Esophagus muscularis mucosa (tissue), 4 donors: ENCODE measurements at regions not wholly inside any gene's neighbourhood (a gene's known extent, or its start where the extent isn't known, plus 50 kb on each side); places are given as distances from the start of the nearest gene placed in this dataset.

Experiments
- DNase-seq: peaks from one replicate; pipeline ENCODE4 v3.0.0-alpha.2; 2017; ENCODE audit errors: extremely low spot score
- H3K27ac ChIP-seq, 4 donors: fragments of 200-600 bp; sonication (generic); replicated peaks in 1 of 4; 1 replicate in 3 of 4; 2 replicates in 1 of 4; pipeline ENCODE4 v1.5.1; 2016 to 2019; ENCODE audit warnings: mild to moderate bottlenecking in 1 of 4
- H3K27me3 ChIP-seq, 4 donors: fragments of 200-600 bp; sonication (generic); one replicate each; pipeline versions ENCODE4 v1.5.1 to v1.6.0; 2016 to 2019
- H3K36me3 ChIP-seq, 4 donors: fragments of 200-600 bp; sonication (generic); one replicate each; pipeline ENCODE4 v1.5.1; 2016 to 2019
- H3K4me1 ChIP-seq, 4 donors: fragments of 200-600 bp; sonication (generic); one replicate each; pipeline ENCODE4 v1.5.1; 2016 to 2019
- H3K4me3 ChIP-seq, 4 donors: fragments of 200-600 bp; sonication (generic); 1 replicate in 2 of 4; 2 replicates in 2 of 4; pipeline ENCODE4 v1.5.1; 2016 to 2019; ENCODE audit warnings: mild to moderate bottlenecking in 4 of 4, moderate library complexity in 1 of 4
- H3K9me3 ChIP-seq, 4 donors: fragments of 200-600 bp; sonication (generic); 1 replicate in 3 of 4; 2 replicates in 1 of 4; pipeline ENCODE4 v1.5.1; 2016 to 2019
- CTCF ChIP-seq, 3 experiments: fragments of 200-600 bp in 2 of 3; fragments of 450-650 bp in 1 of 3; sonication (generic) in 2 of 3; IDR thresholded peaks; one replicate each; pipeline ENCODE4 v1.5.1; 2017 to 2019; ENCODE audit warnings: antibody characterized with exemption in 3 of 3, mild to moderate bottlenecking in 2 of 3, moderate library complexity in 1 of 3
- EP300 ChIP-seq: sonication (generic); formaldehyde crosslinking; IDR thresholded peaks from one replicate; pipeline ENCODE4 v1.6.1; 2017; ENCODE audit warnings: antibody characterized with exemption
- POLR2A ChIP-seq: fragments of 450-650 bp; IDR thresholded peaks from one replicate; pipeline ENCODE4 v1.6.1; 2017; ENCODE audit warnings: antibody characterized with exemption, moderate library complexity, mild to moderate bottlenecking, low read depth
- POLR2AphosphoS5 ChIP-seq, 2 donors: sonication (generic); formaldehyde crosslinking; IDR thresholded peaks; one replicate each; pipeline ENCODE4 v1.6.1; 2017; ENCODE audit warnings: antibody characterized with exemption in 2 of 2
- WGBS: methylation state at CpG from one replicate; pipeline ENCODE4 v1.1.5; 2018; 5-methylcytosine and 5-hydroxymethylcytosine counted together
- intact Hi-C: fragments of 100-400 bp; cut with DNase I; formaldehyde crosslinking; loops from one replicate; pipeline ENCODE4 v1.15.1; 2023

DNA sequence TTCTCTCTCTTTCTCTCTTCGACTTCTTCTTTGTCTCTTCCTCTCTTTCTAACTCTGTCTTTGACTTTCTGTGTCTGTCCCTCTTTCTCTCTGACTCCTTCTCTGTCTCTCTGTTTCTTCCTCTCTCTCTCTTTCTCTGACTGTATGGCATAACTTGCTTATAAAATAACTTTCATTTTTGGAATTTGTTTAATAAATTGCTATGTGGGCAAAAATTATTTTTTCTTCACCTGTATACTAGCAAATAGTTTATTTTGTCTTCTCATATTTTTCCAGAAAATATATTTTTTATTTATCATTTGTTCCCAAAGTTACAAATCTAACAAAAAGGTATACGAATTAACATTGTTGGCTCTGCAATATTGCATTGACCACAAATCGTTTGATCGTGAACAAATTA, 305.7 kb upstream of the FAM98A start:
- H3K9me3 ChIP-seq = peaks cover 0 to 5% (median 0%) of the 10 kb centered on the region in 4 donors
- intact Hi-C loops = no loop called here
- no peaks in the 10 kb centered on the region for H3K27me3 ChIP-seq
- TF ChIP-seq POLR2A = no peak
- no peak for TF ChIP-seq CTCF (IDR thresholded peaks at IDR 0.05)
- TF ChIP-seq POLR2AphosphoS5 (IDR thresholded peaks at IDR 0.05) = no peak
- TF ChIP-seq EP300 = no peak
- no peaks in the 10 kb centered on the region for H3K4me1 ChIP-seq
- no peaks in the 10 kb centered on the region for H3K36me3 ChIP-seq
- H3K27ac ChIP-seq = no peak overlapping the region
- no peak for DNase-seq
- H3K4me3 ChIP-seq = no peak overlapping the region
- WGBS = 90% methylated on average over 4 of the region's 4 CpGs

DNA sequence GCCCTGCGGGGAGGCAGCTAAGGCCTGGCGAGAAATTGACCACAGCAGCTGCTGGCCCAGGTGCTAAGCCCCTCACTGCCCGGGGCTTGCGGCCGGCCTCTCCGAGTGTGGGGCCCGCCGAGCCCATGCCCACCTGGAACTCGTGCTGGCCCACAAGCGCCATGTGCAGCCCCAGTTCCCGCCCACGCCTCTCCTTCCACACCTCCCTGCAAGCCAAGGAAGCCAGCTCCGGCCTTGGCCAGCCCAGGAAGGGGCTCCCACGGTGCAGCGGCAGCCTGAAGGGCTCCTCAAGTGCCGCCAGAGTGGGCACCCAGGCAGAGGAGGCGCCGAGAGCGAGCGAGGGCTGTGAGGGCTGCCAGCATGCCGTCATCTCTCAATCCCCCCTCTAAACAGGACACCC, 304.6 kb upstream of the FAM98A start:
- H3K27ac ChIP-seq = no peak overlapping the region

GRCh38 chr2:33903215-33903614, 304.1 kb upstream of the FAM98A start:
- no peaks in the 10 kb centered on the region for H3K27me3 ChIP-seq
- no peak for DNase-seq
- no peak overlapping the region for H3K27ac ChIP-seq
- TF ChIP-seq CTCF (IDR thresholded peaks at IDR 0.05) = no peak
- no peak for TF ChIP-seq EP300
- no peak for TF ChIP-seq POLR2AphosphoS5 (IDR thresholded peaks at IDR 0.05)
- no peak for TF ChIP-seq POLR2A
- H3K9me3 ChIP-seq = peaks cover 0 to 5% (median 0%) of the 10 kb centered on the region in 4 donors
- no peak overlapping the region for H3K4me3 ChIP-seq
- no peaks in the 10 kb centered on the region for H3K4me1 ChIP-seq
- 100% methylated on average over 10 of the region's 10 CpGs for WGBS
- no peaks in the 10 kb centered on the region for H3K36me3 ChIP-seq
- intact Hi-C loops = no loop called here

More for the DNA sequence above, 304.6 kb upstream of the FAM98A start:
- TF ChIP-seq POLR2A = no peak
- TF ChIP-seq POLR2AphosphoS5 (IDR thresholded peaks at IDR 0.05) = no peak
- no peak for TF ChIP-seq EP300
- no peak for TF ChIP-seq CTCF (IDR thresholded peaks at IDR 0.05)
- Histone ChIP-seq H3K27me3 (no peaks in the 10 kb centered on the region), H3K4me1 (no peaks in the 10 kb centered on the region), H3K36me3 (no peaks in the 10 kb centered on the region), H3K4me3 (no peak overlapping the region), H3K9me3 (peaks cover 0 to 5% (median 0%) of the 10 kb centered on the region in 4 donors)
- intact Hi-C loops = no loop called here
- no peak for DNase-seq
- WGBS = 98% methylated on average over 17 of the region's 21 CpGs

- Histone ChIP-seq H3K4me3 (no peak overlapping the region), H3K27ac (no peak overlapping the region), H3K4me1 (no peaks in the 10 kb centered on the region), H3K27me3 (no peaks in the 10 kb centered on the region), H3K36me3 (no peaks in the 10 kb centered on the region), H3K9me3 (peaks cover 0 to 5% (median 0%) of the 10 kb centered on the region in 4 donors)
- intact Hi-C loops = no loop called here
- no peak for TF ChIP-seq POLR2A
- TF ChIP-seq CTCF (IDR thresholded peaks at IDR 0.05) = no peak
- TF ChIP-seq POLR2AphosphoS5 (IDR thresholded peaks at IDR 0.05) = no peak
- no peak for TF ChIP-seq EP300
- 79% methylated on average over 2 of the region's 2 CpGs for WGBS
- no peak for DNase-seq
Observed at GRCh38 chr2:33900610-33901009, 301.5 kb upstream of the FAM98A start.

DNA sequence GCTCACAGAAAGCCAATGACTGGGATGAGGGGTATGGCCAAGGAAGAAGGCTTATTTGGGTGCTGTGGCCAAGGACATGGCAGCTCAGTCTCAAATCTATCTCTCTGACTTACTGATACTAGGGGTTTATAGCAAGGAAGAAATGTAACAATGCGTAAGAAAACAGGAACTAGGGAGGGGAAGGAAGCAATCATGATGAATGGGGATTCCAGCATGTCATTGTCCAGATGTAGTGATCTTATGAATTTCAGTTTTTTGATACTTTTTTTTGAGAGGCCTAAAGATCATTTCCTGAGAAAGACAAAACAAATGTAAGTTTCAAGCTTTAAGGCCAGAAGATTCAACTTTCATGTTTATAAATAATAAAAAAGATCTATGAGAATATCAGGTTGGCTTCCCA, 298.6 kb upstream of the FAM98A start:
- 62% methylated on average over 1 of the region's 1 CpG for WGBS
- no peaks in the 10 kb centered on the region for H3K36me3 ChIP-seq
- no peaks in the 10 kb centered on the region for H3K4me1 ChIP-seq
- H3K27ac ChIP-seq = no peak overlapping the region
- no peak overlapping the region for H3K4me3 ChIP-seq
- no peaks in the 10 kb centered on the region for H3K9me3 ChIP-seq
- DNase-seq = no peak
- intact Hi-C loops = no loop called here
- TF ChIP-seq POLR2A (no peak), EP300 (no peak), POLR2AphosphoS5 (IDR thresholded peaks at IDR 0.05) (no peak), CTCF (IDR thresholded peaks at IDR 0.05) (no peak)
- H3K27me3 ChIP-seq = no peaks in the 10 kb centered on the region
